T-helper 1 cell treated with Interleukin-12 subunit alpha and Interleukin-12 subunit beta and Interleukin-4 antibody, amounts not matched to agents 30 ng/mL and 1 ng/mL, for 36 hours (primary cell): ENCODE measurements at regions not wholly inside any gene's neighbourhood (a gene's known extent, or its start where the extent isn't known, plus 50 kb on each side); places are given as distances from the start of the nearest gene placed in this dataset.

Source experiments
- intact Hi-C: fragments of 100-400 bp; cut with micrococcal nuclease; formaldehyde crosslinking; loops from one replicate; pipeline ENCODE4 v1.15.1; 2024

- intact Hi-C loops, result no loop called here
These were observed 295.1 kb downstream of the SHOX2 start for GRCh38 chr3:157810924-157811718.

DNA sequence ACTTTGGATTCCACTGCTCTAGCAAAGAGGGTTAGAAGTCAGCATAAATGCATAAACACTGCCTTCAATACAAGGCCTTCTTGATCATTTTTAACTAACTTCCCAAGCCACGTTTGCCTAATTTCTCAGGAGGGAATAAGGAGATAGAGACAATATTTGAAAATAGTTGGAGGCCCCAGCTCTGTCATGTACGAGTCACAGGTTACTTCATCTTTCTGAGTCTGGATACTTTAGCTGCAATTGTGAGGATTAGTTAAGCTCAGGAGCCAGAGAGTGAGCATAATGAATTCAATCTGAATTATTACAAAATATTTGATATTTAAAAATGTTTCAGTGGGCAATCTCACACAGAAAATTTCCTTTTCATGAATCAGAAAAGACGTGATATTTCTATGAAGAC lies 298.9 kb downstream of the SHOX2 start:
- intact Hi-C loops, result no loop called here

GRCh38 chr3:157805538-157805937 lies 300.7 kb downstream of the SHOX2 start:
- intact Hi-C loops, result no loop called here

GRCh38 chr3:157794771-157795170 lies 291.6 kb upstream of the VEPH1 start:
- intact Hi-C loops, result no loop called here

DNA sequence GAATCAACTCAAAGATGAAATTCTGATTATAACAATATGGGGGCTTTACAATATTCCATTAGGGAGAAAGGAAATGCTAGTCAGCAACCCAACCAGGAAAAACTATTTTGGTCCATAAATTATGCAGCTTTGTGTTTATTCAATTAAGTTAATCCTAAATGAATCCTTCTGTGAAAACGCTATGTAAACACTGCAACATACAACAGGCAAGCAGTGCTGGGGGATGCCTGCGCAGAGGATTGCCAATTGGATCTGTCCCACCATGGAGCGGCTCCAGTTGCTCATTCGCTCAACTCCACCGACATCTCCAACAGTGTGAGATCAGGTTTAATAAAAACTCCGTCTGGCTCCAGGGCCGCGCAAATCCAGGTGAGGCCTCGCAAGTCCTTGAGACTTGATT lies 290.5 kb upstream of the VEPH1 start:
- intact Hi-C loops, result no loop called here

DNA sequence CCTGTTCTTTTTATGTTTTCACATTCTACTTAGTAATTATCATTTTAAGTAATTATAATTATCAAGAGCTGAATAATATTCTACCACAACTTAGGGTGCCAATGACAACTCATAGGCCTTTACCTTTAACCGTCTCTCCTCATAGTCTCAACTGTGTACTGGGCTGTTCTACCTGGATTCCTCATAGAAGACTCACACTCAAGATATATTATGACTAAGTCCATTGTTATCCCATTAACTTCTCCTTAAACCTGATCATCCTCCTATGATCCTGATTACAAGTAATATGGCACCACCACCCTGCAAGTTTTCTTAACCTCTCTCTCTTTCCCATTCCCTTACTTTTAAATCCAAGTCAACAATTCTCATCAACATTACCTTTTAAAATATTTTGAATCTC lies 285.9 kb upstream of the VEPH1 start:
- intact Hi-C loops, result no loop called here

- intact Hi-C loops, result no loop called here
These were observed 283.4 kb upstream of the VEPH1 start for GRCh38 chr3:157786618-157787017.

DNA sequence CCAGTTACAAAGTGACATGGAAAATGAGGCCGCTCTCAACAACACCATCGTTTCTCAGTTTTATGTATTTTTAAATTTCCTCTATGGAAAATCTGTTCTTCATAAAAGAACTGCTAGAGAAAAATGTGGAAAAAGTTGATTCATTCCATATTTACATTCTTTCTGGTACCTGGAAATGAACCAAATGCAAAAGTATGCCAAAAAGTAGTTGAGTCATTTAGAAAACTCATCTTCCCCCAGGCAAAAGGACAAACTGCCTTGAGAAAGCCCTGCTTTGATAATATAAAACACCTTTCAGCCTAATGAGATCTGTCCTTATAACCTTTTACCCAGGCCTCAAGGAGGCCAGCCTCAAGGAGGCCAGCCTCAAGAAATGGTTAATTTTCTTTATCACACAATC lies 283.0 kb upstream of the VEPH1 start:
- intact Hi-C loops, result no loop called here

GRCh38 chr3:157785102-157785826 lies 282.0 kb upstream of the VEPH1 start:
- intact Hi-C loops, result no loop called here

DNA sequence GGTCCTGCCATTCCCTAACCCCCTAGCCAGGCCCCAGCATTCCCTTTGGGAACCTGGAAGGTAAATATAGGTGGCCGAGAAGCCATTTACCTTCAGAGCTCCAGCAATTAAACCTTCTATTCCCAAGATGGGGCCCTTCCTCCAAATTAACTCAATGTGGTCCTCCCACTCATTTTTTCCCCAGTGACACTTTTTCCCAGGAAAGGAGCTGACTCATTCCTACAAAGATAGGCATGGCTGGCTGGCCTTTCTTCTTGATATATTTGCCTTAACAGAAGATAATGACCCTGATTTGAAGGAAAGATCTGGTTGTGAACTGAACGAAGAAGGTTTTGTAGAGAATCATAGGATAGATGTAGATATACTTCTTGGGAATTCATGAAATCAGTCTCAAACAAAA lies 279.0 kb upstream of the VEPH1 start:
- intact Hi-C loops, result no loop called here

DNA sequence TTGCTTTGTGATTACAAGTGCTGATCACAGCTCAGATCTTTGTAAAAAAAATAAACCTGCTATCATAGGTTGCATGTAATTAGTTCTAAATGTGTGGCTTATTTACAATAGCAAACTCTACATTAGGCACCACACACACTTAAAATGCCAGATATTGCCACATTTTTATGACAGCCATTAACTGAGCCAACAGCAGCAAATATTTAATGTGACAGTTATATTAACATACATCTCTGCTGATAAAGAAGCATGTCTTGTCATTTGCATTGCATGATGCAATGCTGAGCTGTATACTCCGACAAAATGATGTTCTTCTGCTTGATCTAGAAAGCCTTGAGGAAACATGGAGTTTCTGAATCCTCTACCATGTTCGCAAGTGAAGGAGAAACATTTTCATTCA lies 273.6 kb upstream of the VEPH1 start:
- intact Hi-C loops, result no loop called here

- intact Hi-C loops, result no loop called here
These were observed 272.2 kb upstream of the VEPH1 start for GRCh38 chr3:157775446-157775845.

GRCh38 chr3:157769378-157769777 lies 266.2 kb upstream of the VEPH1 start:
- intact Hi-C loops, result no loop called here

DNA sequence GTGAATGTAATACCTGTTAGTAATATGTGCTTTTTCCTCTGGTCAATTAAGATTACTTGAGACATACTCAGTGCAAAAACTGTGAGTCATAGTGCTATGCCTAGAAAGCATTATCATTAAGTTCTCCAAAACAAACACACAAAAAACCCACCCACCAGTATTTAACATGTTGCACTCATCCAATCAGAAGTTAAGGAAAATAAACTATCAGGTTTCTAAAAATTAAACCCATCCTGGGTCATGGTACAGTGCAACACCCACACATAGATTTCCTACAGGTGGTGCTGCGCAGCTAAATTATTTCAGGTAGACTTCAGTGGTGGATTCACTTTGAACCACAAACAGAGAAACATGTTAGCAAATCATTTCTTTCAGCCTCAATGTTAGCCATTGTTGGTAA lies 264.4 kb upstream of the VEPH1 start:
- intact Hi-C loops, result no loop called here

- intact Hi-C loops, result no loop called here
These were observed 260.4 kb upstream of the VEPH1 start for GRCh38 chr3:157763644-157764043.

- intact Hi-C loops, result no loop called here
These were observed 256.1 kb upstream of the VEPH1 start for GRCh38 chr3:157759311-157759710.

DNA sequence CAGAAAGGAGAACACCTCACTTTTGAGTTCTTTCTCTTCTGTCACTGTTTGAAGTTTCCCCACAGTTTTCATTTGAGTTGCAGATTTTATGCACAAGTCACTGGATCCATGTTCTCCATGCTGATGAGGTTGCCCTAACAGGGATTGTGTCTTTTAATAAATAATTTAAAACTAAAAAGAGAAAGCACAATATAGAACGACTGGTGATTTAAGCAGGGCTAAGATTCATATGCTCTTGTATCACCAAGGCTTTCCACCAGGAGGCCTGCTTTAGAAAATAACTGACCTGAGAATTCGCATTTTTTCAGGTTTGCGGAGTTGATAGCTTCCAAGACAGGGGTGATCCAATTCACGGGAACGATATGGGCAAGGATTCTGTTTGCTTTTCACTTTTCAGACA lies 252.0 kb upstream of the VEPH1 start:
- intact Hi-C loops, result no loop called here

DNA sequence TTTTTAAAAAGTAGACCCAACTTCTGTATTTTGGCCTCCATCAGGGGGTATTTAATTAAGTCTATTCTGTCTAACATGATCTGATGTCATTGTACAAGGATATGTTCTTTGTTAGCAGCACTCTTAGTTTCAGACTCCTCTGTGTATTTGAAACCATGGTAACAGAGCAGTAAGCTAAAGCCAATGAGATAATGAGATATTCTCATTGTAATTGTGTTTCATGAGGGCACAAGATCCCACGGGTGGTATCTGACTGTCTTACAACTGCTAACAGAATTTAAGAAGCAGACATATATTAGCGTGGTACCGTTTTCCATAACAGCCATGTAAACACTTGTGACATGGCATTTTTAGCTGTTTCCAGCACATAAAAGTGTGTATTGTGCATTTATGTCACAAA lies 251.2 kb upstream of the VEPH1 start:
- intact Hi-C loops, result no loop called here

DNA sequence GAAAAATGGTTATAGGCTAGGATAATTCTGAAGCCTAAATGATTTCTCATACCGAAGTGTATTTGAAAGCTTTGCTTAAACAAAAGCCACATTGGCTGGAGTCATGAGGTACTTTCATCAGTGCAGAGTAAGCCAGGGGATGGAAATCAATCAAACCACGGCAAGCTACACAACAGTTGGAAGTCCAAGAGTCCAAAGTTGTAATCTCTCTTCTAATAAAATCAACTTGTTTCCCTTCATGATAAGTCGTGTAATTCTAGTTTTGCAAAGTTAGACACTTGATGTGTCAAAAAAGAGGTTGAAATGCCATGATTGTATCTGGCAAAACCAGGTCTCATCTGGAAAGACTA lies 250.5 kb upstream of the VEPH1 start:
- intact Hi-C loops, result no loop called here

DNA sequence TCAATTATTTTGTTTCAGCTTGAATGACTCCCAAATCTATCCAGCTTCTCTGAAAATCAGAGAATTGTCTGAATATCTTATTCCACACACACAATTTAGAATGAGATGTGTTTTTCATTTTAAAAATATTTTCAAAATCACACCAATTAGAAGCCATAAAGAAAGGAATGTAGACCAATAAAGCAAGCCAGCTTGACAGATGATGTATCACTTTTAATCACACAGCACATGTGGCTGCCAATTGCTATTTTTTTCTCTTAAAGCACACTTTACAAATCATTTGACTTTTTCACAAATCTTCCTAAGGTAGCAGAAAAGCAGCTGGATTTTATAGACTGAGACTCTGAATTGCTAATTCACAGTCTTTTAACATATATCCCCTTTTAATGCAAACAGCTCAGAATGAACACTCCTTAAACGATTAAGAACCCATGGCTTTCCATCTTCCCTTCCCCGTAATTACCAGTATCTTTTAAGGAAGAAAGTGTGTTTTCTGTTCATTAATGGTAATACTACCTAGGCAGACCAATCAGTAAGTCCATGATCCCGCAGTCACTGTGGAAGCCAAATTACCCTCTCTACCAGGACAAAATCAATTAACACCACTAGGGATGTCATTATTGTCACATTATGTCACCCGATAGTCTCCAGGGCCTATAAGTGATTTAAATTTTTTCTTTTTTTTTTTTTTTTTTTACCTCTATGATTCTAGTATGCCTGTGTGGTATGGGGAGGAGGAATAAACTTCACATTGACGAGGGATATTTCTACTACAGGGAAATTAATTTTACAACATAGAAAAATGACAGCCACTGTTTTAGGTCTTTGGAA lies 250.0 kb upstream of the VEPH1 start:
- intact Hi-C loops, result no loop called here

- intact Hi-C loops, result no loop called here
These were observed 249.3 kb upstream of the VEPH1 start for GRCh38 chr3:157752554-157752953.

GRCh38 chr3:157751386-157751785 lies 248.2 kb upstream of the VEPH1 start:
- intact Hi-C loops, result no loop called here
